HCT116 (cell line): ENCODE measurements at regions not wholly inside any gene's neighbourhood (a gene's known extent, or its start where the extent isn't known, plus 50 kb on each side); places are given as distances from the start of the nearest gene placed in this dataset.

Experiments
- CBX3 ChIP-seq: IDR thresholded peaks from 2 replicates; pipeline ENCODE4 v1.6.1; 2012; ENCODE audit warnings: low read depth
- CTCF ChIP-seq, 3 experiments: fragments of 200-600 bp in 1 of 3; sonication (generic) in 1 of 3; IDR thresholded peaks in 2 of 3; conservative IDR thresholded peaks in 1 of 3; 2 replicates each; pipeline ENCODE4 v1.5.1; 2012 to 2017; ENCODE audit warnings: low read depth in 2 of 3, low read length in 2 of 3, antibody characterized with exemption in 1 of 3, borderline replicate concordance in 1 of 3, control low read depth in 1 of 3, mild to moderate bottlenecking in 1 of 3, mixed read lengths in 1 of 3, mixed run types in 1 of 3, moderate library complexity in 1 of 3; ENCODE audit not compliant: insufficient read depth in 1 of 3
- EZH2 ChIP-seq: fragments of 200-600 bp; sonication (generic); IDR thresholded peaks from 2 replicates; pipeline ENCODE4 v1.6.1; 2017; ENCODE audit warnings: antibody characterized with exemption, mixed run types
- EZH2phosphoT487 ChIP-seq: fragments of 200-600 bp; IDR thresholded peaks from 2 replicates; pipeline ENCODE4 v1.6.1; 2018; ENCODE audit warnings: antibody characterized with exemption, borderline replicate concordance
- JUND ChIP-seq: IDR thresholded peaks from 2 replicates; pipeline ENCODE4 v1.6.1; 2012
- POLR2A ChIP-seq: IDR thresholded peaks from 2 replicates; pipeline ENCODE4 v1.7.0; 2011; ENCODE audit warnings: borderline replicate concordance; ENCODE audit not compliant: insufficient read depth, insufficient read length; ENCODE audit errors: extremely low read depth
- POLR2AphosphoS5 ChIP-seq: IDR thresholded peaks from 2 replicates; pipeline ENCODE4 v1.6.1; 2011; ENCODE audit warnings: mild to moderate bottlenecking, low read depth, low read length, moderate library complexity
- RAD21 ChIP-seq: IDR thresholded peaks from 2 replicates; pipeline ENCODE4 v1.6.1; 2012; ENCODE audit warnings: low read depth, mild to moderate bottlenecking
- REST ChIP-seq: IDR thresholded peaks from 2 replicates; pipeline ENCODE4 v1.6.1; 2012; ENCODE audit warnings: low read depth
- SIN3A ChIP-seq: IDR thresholded peaks from 2 replicates; pipeline ENCODE4 v1.6.1; 2012; ENCODE audit warnings: low read depth
- TCF7L2 ChIP-seq: IDR thresholded peaks from 2 replicates; pipeline ENCODE4 v1.7.0; 2011; ENCODE audit warnings: borderline replicate concordance, inconsistent platforms; ENCODE audit not compliant: insufficient read depth, insufficient read length; ENCODE audit errors: extremely low read depth
- ZNF274 ChIP-seq: fragments of 200-500 bp; sonication (Bioruptor generic); IDR thresholded peaks from 2 replicates; pipeline ENCODE4 v1.6.1; 2014; ENCODE audit warnings: mild to moderate bottlenecking, low read depth, low read length, inconsistent platforms
- TF ChIP-seq, protein P1 (sequence below): IDR thresholded peaks from 2 replicates; pipeline ENCODE4 v1.6.1; 2012

- TF ChIP-seq EZH2 (no peak), POLR2A (no peak), CTCF (IDR thresholded peaks at IDR 0.05 in 2 of 3, conservative IDR thresholded peaks at IDR 0.05 in 1 of 3; ENCODE audit: borderline replicate concordance in 1 of 3, insufficient read depth in 1 of 3, low read depth in 2 of 3, low read length in 2 of 3) (no peak), REST (no peak), SIN3A (no peak), EZH2phosphoT487 (no peak), POLR2AphosphoS5 (no peak), CBX3 (no peak), ZNF274 (no peak), RAD21 (no peak), TCF7L2 (no peak), JUND (no peak)
- TF ChIP-seq, protein P1, sequence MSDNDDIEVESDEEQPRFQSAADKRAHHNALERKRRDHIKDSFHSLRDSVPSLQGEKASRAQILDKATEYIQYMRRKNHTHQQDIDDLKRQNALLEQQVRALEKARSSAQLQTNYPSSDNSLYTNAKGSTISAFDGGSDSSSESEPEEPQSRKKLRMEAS = no peak
These were observed 382.5 kb upstream of the C2CD4B start for GRCh38 chr15:62547584-62547983.
